ENCODE measurements at regions not wholly inside any gene's neighbourhood (a gene's known extent, or its start where the extent isn't known, plus 50 kb on each side); places are given as distances from the start of the nearest gene placed in this dataset.

- no peak for DNase-seq
Observed at GRCh38 chr5:74040065-74040551, 414.1 kb downstream of the ARHGEF28 start.

GRCh38 chr5:74037321-74037720 is 411.3 kb downstream of the ARHGEF28 start:
- no peak for DNase-seq

GRCh38 chr5:74035521-74035937 is 409.5 kb downstream of the ARHGEF28 start:
- DNase-seq, result no peak

GRCh38 chr5:74034733-74035132 is 408.7 kb downstream of the ARHGEF28 start:
- no peak for DNase-seq

- no peak for DNase-seq
Observed at GRCh38 chr5:74032617-74033016, 406.6 kb downstream of the ARHGEF28 start.

GRCh38 chr5:74031536-74031935 is 405.5 kb downstream of the ARHGEF28 start:
- DNase-seq, result no peak

GRCh38 chr5:74030821-74031220 is 404.8 kb downstream of the ARHGEF28 start:
- DNase-seq, result no peak

- DNase-seq, result no peak
Observed at GRCh38 chr5:74030371-74030770, 404.4 kb downstream of the ARHGEF28 start.

- DNase-seq, result no peak
Observed at GRCh38 chr5:74028976-74029375, 403.0 kb downstream of the ARHGEF28 start.

- no peak for DNase-seq
Observed at GRCh38 chr5:74028406-74028805, 402.4 kb downstream of the ARHGEF28 start.

- DNase-seq, result no peak
Observed at GRCh38 chr5:74027732-74028338, 401.8 kb downstream of the ARHGEF28 start.

GRCh38 chr5:74026310-74026709 is 400.3 kb downstream of the ARHGEF28 start:
- DNase-seq, result no peak

- no peak for DNase-seq
Observed at GRCh38 chr5:74021126-74021525, 395.1 kb downstream of the ARHGEF28 start.

GRCh38 chr5:74020503-74020902 is 394.5 kb downstream of the ARHGEF28 start:
- DNase-seq, result no peak

GRCh38 chr5:74019923-74020322 is 393.9 kb downstream of the ARHGEF28 start:
- DNase-seq, result no peak

GRCh38 chr5:74017786-74018211 is 391.8 kb downstream of the ARHGEF28 start:
- DNase-seq, result no peak

- no peak for DNase-seq
Observed at GRCh38 chr5:74017112-74017511, 391.1 kb downstream of the ARHGEF28 start.

GRCh38 chr5:74016373-74016772 is 390.4 kb downstream of the ARHGEF28 start:
- DNase-seq, result no peak

- no peak for DNase-seq
Observed at GRCh38 chr5:74015716-74016115, 389.7 kb downstream of the ARHGEF28 start.

GRCh38 chr5:74013222-74013621 is 387.2 kb downstream of the ARHGEF28 start:
- no peak for DNase-seq

GRCh38 chr5:74009502-74009901 is 383.5 kb downstream of the ARHGEF28 start:
- DNase-seq, result no peak

GRCh38 chr5:74007193-74007592 is 381.2 kb downstream of the ARHGEF28 start:
- DNase-seq, result no peak

GRCh38 chr5:73999297-73999696 is 373.3 kb downstream of the ARHGEF28 start:
- no peak for DNase-seq

- DNase-seq, result no peak
Observed at GRCh38 chr5:73998489-73998888, 372.5 kb downstream of the ARHGEF28 start.

- DNase-seq, result no peak
Observed at GRCh38 chr5:73997960-73998359, 372.0 kb downstream of the ARHGEF28 start.

All from retina (tissue), 1 donor.